ENCODE measurements at regions not wholly inside any gene's neighbourhood (a gene's known extent, or its start where the extent isn't known, plus 50 kb on each side); places are given as distances from the start of the nearest gene placed in this dataset.

DNA sequence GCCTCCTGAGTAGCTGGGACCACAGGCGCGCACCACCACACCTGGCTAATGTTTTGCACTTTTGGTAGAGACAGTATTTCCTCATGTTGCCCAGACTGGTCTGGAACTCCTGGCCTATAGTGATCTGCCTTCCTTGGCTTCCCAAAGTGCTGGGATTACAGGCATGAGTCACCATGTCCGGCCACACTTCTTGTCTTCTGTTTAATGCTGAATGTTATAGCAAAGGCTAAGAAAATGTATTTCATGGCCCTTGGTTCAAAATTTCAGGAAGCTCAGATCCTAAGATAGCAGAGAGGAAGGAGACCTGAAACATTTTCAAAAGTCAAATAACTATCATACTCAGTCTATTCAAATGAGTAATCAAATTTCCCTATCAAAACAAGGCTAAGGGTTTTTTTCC, 229.6 kb downstream of the BAMBI start:
- TF ChIP-seq ATF1 (CRISPR knock-in tag; IDR thresholded peaks at IDR 0.05), result no peak
- TF ChIP-seq ATF1 (tag; IDR thresholded peaks at IDR 0.05), result no peak
- TF ChIP-seq AFF4 (CRISPR knock-in tag; IDR thresholded peaks at IDR 0.05), result no peak
- no peak for TF ChIP-seq HCFC1 (IDR thresholded peaks at IDR 0.05; ENCODE audit: low read depth, low read length)
- no peak for TF ChIP-seq CTCF (IDR thresholded peaks at IDR 0.05 in 2 of 3, conservative IDR thresholded peaks at IDR 0.05 in 1 of 3; ENCODE audit: insufficient read depth in 2 of 3, low read depth in 1 of 3, low read length in 3 of 3)
- no peak for TF ChIP-seq SRF (CRISPR knock-in tag; IDR thresholded peaks at IDR 0.05)
- TF ChIP-seq CHD2 (IDR thresholded peaks at IDR 0.05; ENCODE audit: low read depth, low read length), result no peak
- no peak for TF ChIP-seq KLF1 (tag; IDR thresholded peaks at IDR 0.05)
- TF ChIP-seq CEBPB (tag; IDR thresholded peaks at IDR 0.05), result no peak
